GM12801 (cell line): ENCODE measurements at regions not wholly inside any gene's neighbourhood (a gene's known extent, or its start where the extent isn't known, plus 50 kb on each side); places are given as distances from the start of the nearest gene placed in this dataset.

Source experiments
- TF ChIP-seq, protein P1 (sequence below): IDR thresholded peaks from one replicate; pipeline ENCODE4 v1.5.1; 2011; ENCODE audit warnings: control low read depth; ENCODE audit not compliant: insufficient read length; ENCODE audit errors: extremely low read depth

DNA sequence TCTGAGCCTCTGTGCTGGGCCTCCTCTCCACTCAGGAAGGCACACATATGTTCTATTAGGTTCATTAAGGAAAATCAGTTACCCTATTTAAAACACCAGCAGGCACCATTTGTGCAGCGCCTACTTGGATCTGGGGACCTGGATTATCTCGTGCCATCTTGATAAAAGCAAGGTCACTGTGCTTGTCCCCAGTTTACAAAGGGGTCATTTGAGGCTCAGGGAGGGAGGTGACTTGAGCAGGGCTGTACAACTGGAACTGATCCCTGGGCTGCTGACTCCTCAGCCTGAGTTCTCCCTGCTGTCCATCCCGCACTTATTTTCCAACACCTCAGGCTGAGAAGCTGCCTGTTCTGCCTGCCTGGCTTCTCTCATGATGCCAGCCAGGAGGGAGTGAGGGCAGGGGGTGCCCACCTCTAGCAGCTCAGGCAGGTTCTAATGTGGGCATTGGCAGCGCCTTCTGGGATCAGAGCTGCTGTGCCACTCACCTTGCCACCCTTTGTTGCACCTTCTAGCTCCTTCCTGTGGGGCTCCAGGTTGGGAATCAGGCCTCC is 120.3 kb downstream of the GLI2 start:
- TF ChIP-seq, protein P1, sequence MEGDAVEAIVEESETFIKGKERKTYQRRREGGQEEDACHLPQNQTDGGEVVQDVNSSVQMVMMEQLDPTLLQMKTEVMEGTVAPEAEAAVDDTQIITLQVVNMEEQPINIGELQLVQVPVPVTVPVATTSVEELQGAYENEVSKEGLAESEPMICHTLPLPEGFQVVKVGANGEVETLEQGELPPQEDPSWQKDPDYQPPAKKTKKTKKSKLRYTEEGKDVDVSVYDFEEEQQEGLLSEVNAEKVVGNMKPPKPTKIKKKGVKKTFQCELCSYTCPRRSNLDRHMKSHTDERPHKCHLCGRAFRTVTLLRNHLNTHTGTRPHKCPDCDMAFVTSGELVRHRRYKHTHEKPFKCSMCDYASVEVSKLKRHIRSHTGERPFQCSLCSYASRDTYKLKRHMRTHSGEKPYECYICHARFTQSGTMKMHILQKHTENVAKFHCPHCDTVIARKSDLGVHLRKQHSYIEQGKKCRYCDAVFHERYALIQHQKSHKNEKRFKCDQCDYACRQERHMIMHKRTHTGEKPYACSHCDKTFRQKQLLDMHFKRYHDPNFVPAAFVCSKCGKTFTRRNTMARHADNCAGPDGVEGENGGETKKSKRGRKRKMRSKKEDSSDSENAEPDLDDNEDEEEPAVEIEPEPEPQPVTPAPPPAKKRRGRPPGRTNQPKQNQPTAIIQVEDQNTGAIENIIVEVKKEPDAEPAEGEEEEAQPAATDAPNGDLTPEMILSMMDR = no peak

DNA sequence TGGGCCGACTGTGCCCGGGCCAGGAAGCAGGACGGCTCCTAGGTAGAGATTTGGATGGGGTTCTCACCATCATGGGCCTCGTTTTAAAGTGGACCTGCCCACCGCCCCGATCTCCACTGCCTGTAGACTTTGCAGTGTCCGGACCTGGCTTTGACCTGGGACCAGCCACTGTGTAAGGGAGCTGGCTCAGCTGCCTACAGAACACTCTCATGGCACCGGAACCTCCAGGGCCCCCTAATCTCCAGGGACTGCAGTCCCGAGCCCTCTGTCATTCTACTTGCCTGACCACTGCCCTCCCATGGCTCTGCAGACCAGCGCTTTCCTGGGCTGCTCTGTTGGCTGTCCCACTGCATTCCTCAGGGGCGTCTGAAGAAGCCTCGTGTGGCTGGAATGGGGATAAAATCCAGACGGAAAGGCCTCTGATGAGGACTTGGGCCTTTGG is 120.8 kb downstream of the GLI2 start:
- TF ChIP-seq, protein P1 = no peak

DNA sequence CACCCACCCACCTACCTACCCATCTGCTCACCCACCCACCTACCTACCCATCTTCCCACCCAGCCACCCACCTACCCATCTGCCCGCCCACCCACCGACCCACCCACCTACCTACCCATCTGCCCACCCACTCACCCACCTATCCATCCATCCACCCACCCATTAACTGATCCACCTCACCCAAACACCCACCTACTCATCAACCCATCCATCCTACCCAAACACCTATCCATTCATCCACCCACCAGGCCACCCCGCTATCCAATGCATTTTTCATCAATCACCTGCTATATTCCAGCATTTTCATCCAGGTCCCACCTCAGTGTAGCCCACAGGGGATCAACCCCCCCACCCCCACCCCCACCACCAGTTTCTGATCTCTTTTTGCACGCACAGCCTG is 121.8 kb downstream of the GLI2 start:
- TF ChIP-seq, protein P1 = no peak

DNA sequence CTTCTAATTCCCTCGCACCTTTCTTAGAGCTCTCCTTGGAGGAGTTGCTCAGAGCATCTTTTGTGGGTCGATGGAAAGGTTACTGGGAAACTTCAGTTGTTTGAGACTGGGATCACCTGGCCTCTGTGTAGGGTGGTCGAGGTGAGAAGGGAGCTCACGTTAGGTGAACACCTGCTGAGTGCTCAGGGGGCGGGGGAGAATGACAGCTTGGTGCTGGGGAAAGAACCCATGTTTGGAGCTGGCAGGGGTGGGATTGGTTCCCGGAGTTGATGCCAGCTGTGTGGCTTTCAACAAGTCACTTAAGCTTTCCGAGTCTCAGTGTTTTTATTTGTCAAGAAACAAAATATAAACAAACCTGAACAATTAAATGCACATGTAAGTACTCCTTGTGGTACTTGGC is 122.3 kb downstream of the GLI2 start:
- TF ChIP-seq, protein P1 = no peak

DNA sequence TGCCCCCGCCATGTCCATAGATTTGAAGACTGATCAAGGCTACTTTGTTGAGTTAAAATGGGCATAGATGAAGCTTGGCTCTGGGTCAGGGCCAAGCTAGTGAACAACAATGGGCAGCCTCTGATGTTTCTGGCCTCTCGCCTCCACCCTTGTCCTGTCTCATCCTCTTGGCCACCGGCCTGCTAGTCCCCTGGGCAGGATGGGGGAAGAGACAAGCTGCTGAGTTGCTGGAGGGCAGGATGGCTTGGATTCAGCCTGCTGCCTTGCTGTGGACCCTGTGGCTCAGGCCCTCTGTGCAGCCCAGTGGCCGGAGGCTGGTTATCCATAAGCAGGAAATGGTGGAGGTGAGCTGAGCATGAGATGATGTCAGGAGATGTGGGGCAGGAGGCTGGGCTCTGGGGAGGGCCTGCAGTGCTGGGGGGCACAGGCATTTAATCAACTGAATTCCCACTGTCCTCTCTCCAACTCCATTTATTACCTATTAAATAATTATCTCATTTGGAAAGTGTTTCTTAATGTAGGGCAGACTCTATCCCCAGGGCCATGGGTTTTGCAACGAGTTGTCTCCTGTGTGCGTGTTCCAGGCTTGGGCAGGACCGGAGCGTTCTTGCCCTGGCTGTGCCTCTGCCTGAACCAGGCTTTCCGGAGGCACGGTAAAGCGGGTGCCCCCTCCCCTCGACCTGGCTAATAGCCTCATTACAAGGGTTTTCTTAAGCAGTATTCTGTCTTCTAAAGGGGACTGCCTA is 122.9 kb downstream of the GLI2 start:
- TF ChIP-seq, protein P1 = no peak

DNA sequence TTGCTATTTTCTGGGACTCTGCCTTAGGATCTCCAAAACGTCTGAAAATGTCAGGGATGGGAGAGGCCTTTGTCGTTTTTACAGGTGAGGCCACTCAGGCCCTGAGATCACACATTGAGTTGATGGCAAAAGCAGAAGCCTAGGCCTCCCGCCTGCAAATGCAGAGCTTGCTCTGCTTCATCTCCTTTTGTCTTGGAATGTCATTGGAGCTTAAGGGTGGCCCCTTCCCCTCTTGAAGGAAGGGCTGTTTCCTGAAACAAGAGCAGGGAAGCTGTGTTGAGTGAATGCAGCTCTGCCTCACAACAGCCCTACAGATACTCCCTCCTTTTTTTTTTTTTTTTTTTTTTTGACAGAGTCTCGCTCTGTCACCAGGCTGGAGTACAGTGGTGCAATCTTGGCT is 123.5 kb downstream of the GLI2 start:
- TF ChIP-seq, protein P1 = no peak

- TF ChIP-seq, protein P1 = no peak
Observed at GRCh38 chr2:120859814-120860578, 124.3 kb downstream of the GLI2 start.
